ENCODE measurements at regions not wholly inside any gene's neighbourhood (a gene's known extent, or its start where the extent isn't known, plus 50 kb on each side); places are given as distances from the start of the nearest gene placed in this dataset.
"Not testable (repeated sequence)": the region's sequence is repeated elsewhere in the genome, so short reads cannot be mapped to it uniquely, and the experiment has no call there.

DNA sequence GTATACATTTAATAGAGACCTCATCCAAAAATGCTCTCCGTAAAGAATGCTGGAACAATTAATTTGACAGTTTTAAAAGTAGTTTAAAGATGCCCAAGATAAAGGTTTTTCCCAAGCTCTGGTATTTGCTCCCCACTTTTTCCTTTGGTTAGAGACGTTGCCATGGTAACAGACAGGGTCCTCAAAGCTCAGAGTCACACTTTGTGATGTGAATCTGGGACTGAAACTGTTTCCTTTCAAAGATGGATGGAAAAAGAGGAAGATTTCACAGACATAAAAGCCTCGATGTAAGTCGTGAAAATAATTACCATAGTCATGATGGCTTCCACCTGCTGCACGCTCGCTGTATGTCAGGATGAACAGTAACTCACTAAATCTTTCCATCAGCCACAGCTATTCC lies 229.5 kb downstream of the MSX2 start:
- no peak for DNase-seq

DNA sequence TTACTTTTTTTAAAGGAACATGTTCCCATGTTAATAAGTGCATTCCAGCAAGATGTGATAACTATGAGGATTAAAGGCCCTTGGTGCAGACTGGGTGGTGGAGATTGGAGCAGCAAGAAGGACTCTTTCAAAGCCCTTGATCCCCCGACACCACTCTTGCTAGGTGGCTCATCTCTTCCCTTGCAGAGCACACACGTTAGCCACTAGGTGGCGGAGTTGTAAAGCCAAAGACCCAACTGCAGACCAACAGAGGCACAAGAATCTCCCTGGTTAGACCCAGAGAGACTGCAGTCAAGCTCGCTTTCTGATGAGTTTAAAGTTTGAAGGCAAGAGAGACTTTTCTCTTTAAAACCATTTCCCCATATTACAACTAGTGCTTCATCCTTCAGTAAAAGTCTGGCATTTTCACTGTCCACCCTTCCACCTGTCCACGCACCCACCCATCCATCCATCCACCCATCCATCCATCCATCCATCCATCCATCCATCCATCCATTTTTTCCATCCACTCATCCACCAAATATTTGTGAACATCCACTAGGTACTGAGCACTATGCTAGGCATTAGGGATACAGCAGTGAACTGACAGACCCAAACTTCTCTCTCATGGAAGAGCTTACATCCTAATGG lies 226.9 kb downstream of the MSX2 start:
- DNase-seq: peak; percentile 48 to 57

DNA sequence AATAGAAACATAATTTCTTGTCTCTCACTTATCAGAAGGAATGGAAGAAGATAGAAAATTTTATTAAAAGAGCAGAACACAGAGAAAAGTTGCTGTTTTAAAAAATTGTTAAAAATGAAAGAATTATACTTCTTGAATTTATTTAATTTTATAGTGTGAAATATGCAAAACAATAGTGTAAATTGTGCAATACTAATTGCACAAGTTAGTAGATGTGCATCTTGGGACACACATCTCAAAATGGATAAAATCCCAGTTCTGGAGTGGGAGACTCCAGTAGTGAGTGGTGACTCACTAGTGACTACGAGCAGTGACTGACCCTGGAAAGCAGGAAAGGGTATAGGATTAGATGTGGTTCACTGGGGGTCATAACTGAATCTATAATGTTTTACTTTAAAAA lies 223.2 kb downstream of the MSX2 start:
- DNase-seq: no peak

DNA sequence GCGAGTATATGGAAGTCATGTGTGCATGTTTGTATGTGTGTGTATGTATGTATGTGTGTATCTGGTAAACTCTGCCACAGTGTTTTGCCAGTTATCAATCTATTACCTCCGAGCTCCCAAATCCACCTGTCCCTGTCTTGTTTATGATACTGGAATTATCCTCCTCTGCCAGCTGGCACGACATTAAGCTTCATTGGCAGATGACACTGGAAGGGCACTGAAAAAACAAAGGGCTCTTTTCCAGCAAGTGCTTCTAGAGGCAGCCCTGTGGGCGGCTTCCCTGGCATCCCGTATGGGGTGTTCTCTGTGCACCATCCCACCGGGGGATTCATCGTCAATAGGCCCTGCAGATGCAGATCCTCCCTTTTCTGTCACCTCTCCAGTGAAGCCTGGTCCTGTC lies 221.5 kb downstream of the MSX2 start:
- DNase-seq: no peak

DNA sequence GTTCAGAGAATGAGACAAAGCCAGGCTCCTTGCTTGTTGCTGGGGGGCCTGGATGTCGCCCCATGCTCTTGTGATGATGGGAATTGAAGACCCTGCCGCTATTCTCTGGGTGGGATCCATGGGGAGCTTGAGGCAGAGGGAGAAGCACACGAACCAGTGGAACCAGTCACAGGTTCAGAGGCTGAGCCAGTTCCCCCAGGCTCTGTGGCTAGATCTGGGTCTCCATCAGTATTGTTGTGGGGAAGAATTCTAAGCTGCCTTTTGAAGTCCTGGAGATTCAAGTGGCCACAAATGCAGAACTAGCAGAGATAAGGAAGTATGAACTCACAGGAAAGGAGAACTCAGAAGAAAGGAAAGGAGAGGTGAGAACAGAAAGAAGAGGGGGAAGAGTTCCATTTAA lies 219.4 kb downstream of the MSX2 start:
- DNase-seq: no peak

DNA sequence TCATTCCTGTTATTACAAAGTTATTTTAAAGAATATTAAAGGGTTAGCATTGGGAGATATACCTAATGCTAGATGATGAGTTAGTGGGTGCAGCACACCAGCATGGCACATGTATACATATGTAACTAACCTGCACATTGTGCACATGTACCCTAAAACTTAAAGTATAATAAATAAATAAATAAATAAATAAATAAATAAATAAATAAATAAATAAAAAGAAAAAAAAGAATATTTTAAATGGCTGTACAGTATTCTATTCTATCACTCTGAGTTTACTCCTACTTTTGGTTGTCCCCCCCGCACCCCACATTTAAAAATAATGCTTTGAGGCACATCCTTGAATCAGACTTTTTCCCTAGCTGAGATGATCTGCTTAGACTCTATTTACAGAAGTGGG lies 218.6 kb downstream of the MSX2 start:
- DNase-seq: not testable (repeated sequence)

DNA sequence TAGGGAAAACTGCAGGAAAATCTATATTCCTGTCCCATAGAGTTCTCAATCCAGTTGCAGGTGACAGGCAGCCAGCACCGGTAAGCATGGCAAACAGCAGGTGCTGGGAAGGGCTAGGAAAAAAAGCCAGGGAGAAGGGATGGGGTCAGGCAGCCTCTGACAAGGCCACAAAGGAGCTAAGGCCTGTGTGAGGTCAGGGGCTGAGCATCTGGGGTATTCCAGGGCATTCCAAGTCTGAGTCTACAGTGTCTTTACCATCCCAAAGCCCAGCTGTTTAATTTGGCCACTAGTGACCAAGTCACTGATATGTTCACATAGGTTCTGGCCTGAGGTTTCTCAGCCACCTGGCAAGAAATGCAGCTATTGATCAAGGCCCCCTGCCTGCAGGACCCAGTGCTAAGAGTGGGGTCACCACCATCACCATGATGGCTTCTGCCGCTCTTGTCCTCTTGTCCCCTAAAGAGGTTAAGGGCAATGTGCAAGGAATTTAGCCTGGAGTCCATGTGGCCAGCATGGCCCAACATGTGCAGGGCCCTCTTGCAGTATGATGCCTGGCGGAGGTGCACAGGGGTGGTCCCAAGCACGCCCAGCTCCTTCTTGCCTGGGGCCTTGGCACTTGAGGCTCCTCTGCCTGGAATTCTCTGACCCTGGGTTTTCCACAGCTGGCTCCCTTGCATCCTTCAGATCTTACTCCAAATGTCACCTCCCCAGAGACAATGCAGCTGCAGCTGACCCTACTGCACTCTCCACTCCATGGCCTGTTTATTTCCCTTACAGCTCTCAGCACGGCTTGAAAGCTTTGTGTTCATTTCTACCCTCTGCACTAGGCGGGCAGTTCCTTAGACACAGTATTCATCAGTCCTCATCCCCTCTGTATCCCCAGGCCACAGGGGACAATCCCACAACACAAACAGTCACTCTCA lies 213.1 kb downstream of the MSX2 start:
- no peak for DNase-seq

DNA sequence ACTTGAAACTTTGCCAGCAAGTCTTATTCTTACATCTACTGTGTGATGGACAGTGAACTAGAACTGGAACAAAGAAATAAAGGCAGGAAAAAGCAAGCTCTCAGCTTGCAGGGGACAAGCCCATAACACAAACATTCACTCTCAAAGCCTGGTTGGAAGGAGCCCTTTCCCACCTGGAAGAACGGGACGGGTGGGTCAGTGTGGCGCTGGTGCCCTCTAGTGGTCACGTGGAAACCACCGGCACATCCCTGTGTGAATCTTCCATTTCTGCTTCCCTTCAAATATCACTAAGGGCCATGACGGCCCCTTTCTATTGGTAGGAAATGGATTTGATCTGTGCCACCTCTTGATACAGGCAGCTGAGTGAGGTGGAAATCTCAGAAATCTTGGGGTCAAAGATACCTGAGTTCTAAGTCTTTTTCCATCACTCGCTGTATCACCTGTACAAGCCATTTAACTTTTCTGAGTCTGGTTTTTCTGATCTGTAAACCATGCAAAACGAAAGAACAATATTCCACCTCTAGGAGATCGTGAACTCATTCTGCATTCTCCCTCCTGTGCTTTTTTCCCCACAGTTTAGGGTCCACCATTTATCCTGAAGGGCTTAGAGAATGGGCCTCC lies 211.6 kb downstream of the MSX2 start:
- DNase-seq: peak; percentile 52 to 59

DNA sequence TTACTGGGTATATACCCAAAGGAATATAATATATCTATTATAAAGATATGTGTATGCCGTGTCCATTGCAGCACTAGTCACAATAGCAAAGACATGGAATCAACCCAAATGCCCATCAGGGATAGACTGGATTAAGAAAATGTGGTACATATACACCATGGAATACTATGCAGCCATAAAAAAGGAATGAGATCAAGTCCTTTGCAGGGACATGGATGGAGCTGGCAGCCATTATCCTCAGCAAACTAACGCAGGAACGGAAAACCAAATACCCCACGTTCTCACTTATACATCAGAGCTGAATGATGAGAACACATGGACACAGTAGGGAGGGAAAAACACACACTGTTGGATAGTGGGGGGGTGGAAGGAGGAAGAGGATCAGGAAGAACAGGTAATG lies 206.7 kb downstream of the MSX2 start:
- not testable (repeated sequence) for DNase-seq

DNA sequence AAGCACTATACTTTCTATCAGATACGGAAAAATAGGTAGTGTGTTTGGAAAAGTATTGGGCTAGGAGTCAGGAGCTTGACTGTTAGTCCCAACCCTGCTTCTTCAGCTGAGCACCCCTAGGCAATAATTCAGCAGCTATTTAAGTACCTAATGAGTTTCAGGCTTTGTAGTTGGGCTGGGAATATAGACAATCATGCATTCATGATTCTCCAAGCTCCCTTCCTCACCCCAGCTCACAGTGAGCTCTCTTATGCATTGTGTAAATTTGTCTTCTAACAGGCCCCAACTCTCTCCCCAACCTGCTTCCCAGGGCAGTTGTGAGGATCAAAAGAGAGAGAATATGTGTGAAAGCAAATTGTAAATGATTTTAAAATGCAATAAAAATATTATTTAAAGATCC lies 201.2 kb downstream of the MSX2 start:
- no peak for DNase-seq

DNA sequence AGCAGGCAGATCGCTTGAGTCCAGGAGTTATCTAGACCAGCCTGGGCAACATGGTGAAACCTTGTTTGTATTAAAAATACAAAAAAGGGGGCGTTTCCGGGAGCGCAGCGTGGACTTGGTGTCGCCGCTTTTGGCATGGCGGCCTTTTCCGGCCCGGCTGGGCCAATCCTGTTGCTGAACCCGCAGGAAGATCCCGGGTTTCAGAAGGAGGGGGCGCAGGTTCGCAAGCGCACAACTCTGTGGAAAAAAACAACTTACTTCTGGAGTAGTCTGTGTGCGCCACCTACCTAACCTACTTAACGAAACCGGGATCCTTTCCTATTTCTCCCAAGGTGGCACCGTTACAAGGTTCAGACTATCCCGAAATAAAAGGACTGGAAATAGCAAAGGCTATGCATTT lies 198.6 kb downstream of the MSX2 start:
- no peak for DNase-seq

DNA sequence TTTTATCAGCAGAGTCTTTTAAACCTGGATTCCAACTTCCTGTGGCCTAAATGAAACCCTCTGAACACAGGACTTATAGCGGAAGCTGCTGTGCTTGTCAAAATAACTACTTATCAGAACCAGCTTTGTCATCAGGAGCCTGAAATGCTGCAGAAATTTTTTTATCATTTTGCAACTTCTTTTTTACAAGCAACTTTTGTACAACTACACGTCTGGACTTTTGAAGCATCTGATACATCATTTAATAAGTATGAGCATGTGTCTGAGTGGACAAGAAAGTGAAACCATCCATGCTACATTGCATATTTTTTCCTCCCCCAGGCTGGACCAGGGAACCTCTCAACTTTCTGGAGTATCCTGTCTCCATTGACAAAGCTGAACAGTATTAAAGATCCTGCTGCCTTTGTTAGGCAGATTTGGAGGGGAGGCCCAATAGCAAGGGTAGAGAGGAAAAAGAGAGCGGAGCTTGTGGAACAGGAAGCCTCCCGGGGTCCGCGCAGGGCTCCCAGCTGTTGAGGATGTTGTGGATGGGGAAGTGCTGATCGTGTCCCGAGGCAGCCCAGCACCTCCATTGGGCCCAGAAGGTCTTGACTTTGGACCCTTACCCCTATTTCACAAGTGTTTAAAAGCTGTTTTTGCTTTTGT lies 196.6 kb downstream of the MSX2 start:
- DNase-seq: no peak

DNA sequence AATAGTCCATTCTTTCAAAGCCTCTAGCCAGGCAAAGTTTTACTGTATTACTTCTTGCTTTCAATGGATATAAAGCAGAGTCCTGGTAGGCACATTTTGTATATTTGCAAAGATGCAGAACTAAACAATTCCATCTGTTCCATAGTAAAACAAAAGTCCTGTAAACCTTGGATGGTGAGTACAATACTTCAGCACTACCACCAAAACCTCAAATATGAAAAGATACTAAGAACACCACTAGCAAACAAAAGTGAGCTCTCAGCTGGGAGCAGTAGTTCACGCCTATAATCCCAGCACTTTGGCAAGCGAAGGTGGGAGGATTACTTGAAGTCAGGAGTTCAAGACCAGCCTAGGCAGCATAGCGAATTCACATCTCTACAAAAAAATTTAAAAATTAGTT lies 195.0 kb downstream of the MSX2 start:
- DNase-seq: no peak

DNA sequence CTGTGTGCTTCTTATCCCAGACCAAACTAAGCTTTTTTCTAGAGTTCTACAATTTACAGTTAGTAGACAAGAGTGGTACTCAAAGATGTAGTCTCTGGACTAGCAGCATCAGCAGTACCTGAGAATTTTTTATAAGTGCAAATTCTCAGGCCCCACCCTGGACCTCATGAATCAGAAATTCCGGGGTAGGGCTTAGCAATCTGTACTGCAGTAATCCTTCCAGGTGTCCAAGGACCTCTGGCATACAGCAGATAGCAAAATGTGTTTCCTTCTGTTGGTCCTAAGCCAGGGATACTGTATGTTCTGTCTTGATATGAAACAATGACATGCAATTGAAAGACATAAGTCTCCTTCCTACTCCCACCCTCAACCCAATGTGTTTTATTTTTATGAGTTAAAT lies 194.3 kb downstream of the MSX2 start:
- DNase-seq: no peak

DNA sequence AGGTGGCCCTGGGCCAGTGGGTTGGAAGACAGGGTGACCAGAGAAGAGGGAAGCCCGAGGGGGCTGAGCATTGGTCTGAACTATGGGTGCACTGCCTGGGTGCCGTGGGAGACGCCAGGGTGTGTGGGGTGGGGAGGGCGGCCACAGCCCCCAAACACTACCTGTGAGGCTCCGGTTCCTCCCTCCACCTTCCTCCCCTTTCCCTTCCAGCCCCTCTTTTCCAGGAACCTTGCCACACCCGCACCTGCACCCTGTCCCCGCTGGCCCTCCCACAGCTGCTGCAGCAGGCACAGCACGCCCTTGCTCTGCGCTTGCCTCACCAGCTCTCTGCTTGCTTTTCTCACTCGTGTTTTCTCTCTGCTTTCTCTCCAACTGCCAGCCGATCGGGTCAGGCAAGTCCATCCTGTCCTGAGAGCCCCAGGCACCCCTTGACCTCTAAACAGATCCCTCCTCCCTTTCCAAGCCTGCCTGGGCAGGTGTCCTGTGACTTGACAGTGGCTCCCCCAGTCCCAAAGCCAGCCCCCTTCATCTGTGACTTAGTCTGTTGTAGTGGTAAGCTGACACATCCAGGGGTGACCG lies 193.7 kb downstream of the MSX2 start:
- no peak for DNase-seq

DNA sequence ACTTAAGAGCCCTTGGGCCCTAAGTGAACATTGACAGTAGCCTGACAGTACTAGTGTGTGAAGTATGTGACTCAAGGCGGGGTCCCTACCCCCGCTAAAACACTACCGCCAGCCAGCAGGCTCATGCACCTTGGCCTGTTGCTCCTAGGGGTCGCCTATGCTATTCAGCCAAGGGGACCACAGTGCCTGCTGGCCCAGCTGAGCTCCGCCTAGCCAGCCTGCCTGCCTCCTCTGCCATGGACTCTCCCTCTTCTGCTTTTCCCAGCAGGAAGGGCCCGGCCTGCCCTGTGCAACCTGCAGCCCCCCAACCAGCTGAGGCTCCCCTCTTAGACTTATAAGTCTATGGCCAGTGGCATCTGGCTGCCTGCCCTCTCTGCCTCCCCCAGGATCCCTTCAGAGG lies 193.1 kb downstream of the MSX2 start:
- DNase-seq: not testable (repeated sequence)

DNA sequence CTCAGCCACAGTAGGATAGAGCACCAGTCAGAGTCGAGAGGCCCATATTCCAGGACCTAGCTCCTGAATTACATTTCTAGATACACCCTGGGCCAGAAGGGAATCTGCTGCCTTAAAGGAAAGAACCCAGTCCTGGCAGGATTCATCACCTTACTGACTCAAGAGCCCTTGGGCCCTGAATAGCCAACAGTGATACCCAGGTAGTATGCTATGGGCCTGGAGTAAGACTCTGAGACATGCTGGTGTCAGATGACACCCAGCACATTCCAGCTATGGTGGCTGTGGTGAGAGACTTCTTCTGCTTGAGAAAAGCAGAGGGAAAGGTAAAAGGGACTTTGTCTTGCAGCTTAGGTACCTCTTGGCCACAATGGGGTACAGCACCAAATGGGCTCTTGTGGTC lies 192.5 kb downstream of the MSX2 start:
- DNase-seq: not testable (repeated sequence)

DNA sequence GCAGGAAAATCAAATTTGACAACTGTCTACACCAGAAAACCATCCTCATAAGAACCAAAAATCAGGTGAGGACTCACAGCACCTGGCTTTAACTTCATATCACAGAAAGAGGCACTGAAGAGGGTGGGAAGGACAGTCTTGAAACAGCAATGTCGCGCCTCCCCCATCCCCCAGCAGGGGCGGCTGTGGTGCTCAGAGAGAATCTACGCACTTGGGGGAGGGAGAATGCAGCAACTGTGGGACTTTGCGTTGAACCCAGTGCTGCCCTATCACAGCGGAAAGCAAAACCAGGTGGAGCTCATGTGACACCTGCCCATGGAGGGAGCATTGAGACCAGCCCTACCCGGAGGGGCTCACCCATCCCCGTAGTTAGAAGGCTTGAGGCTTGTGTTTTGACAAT lies 191.8 kb downstream of the MSX2 start:
- DNase-seq: no peak

DNA sequence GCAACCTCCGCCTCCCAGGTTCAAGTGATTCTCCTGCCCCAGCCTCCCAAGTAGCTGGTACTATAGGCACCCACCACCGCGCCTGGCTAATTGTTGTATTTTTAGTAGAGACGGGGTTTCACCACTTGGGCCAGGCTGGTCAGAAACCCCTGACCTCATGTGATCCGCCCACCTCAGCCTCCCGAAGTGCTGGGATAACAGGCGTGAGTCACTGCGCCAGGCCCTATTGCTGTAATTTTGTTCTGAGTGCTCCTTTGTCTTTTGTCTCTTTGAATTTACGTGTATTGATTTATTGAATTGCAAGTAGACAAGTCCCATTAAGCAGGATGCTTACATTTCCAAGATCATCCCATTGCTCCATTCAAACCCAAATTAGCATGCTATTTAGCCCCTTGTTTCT lies 186.7 kb downstream of the MSX2 start:
- DNase-seq: no peak

DNA sequence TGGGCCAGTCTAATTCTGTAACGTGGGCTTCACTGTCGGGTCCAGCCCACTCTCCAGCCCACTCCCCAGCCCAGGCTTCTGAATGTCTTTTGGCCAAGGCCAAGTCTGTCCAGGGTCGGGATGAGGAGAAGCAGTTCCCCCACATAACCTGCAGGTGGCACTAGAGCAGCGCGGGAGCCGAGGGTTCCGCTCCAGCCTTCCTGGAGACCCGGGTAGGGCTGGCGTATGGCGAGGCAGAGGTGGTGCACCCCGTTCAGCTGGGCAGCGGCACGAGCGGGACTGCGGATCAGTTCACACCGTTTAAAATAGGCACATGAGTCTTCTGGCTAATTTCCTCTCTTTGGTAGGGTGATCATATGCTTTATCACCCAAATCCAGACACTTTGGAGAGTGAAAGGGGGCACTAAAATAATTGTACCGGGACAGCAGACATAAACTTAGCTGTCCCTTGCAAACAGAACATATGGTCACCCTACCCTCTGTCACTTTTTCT lies 185.9 kb downstream of the MSX2 start:
- peak; percentile 58 to 70 for DNase-seq

DNA sequence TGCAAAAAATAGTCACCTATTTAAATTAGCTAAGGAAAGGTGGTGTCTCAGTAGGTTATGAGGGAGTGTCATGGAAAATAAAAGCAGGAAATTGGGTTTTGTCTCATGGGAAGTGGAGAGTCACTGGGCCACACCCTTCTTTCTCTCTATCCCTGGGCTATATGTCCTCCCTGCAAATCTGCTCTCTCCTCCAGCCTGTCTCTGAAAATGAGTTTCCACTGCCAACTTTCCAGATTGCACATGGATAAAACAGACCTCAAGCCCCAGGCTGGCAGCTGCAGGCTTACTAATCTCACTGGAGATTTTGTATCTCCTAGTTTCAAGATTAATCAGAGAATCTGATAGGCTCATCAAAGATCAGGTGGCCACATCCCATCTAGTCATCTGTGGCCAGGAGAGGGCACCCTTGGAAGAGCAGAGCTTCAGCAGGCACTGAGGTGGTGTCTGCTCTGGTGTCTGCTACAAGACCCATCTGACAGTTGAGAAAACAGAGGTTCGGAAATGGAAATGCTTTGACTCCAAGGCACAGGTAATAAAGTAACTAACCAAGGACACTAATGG lies 178.9 kb downstream of the MSX2 start:
- DNase-seq: peak in 1 of 2 donors; percentile 10

DNA sequence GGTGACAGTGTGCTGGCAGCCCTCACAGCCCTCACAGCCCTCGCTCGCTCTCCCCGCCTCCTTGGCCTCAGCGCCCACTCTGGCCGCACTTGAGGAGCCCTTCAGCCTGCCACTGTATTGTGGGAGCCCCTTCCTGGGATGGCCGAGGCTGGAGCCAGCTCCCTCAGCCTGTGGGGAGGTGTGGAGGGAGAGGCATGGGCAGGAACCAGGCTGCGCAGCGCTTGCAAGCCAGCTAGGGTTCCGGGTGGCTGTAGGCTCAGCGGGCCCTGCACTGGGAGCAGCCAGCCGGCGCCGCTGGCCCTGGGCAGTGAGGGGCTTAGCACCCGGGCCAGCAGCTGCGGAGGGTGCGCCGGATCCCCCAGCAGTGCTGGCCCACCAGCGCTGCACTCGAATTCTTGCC lies 177.0 kb downstream of the MSX2 start:
- no peak for DNase-seq

Measured in stimulated activated CD4-positive, alpha-beta T cell treated with anti-CD3 and anti-CD28 coated beads, Interleukin-2, amount 100 ng/mL, for 24 hours (primary cell).